ENCODE measurements at regions not wholly inside any gene's neighbourhood (a gene's known extent, or its start where the extent isn't known, plus 50 kb on each side); places are given as distances from the start of the nearest gene placed in this dataset.

DNA sequence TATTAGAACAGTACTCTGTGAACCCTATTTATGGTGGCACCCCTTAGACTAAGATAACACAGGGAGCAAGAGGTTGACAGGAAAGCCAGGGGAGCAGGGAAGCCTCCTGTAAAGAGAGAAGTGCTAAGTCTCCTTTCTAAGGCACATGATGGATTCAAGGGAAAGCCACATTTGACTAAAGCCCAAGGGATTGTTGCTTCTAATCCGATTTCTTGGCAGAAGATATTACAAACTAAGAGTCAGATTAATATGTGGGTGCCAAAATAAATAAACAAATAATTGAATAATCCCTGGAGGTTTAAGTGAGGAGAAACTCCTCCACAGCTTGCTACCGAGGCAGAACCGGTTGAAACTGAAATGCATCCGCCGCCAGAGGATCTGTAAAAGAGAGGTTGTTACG lies 333.2 kb downstream of the SOX11 start:
- TF ChIP-seq, protein P1, sequence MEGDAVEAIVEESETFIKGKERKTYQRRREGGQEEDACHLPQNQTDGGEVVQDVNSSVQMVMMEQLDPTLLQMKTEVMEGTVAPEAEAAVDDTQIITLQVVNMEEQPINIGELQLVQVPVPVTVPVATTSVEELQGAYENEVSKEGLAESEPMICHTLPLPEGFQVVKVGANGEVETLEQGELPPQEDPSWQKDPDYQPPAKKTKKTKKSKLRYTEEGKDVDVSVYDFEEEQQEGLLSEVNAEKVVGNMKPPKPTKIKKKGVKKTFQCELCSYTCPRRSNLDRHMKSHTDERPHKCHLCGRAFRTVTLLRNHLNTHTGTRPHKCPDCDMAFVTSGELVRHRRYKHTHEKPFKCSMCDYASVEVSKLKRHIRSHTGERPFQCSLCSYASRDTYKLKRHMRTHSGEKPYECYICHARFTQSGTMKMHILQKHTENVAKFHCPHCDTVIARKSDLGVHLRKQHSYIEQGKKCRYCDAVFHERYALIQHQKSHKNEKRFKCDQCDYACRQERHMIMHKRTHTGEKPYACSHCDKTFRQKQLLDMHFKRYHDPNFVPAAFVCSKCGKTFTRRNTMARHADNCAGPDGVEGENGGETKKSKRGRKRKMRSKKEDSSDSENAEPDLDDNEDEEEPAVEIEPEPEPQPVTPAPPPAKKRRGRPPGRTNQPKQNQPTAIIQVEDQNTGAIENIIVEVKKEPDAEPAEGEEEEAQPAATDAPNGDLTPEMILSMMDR (IDR thresholded peaks at IDR 0.05) = no peak
- no peak for TF ChIP-seq ZFX (IDR thresholded peaks at IDR 0.05; ENCODE audit: borderline replicate concordance)

Measured in 22Rv1 (cell line).